Trophoblast cell (in vitro differentiated cells and primary cell): ENCODE measurements at regions not wholly inside any gene's neighbourhood (a gene's known extent, or its start where the extent isn't known, plus 50 kb on each side); places are given as distances from the start of the nearest gene placed in this dataset.

Experiments used
- DNase-seq, 2 donors: peaks; one replicate each; pipeline ENCODE4 v3.0.0-alpha.2; 2016
- H2AFZ ChIP-seq: 2 replicates; pipeline ENCODE4 v1.6.1; 2013; ENCODE audit warnings: low read length, moderate library complexity, mild to moderate bottlenecking; ENCODE audit not compliant: insufficient read depth, poor library complexity
- H2AK5ac ChIP-seq: 2 replicates; pipeline ENCODE4 v1.6.1; 2013; ENCODE audit warnings: mild to moderate bottlenecking, low read length
- H2BK120ac ChIP-seq: 2 replicates; pipeline ENCODE4 v1.6.1; 2013; ENCODE audit warnings: low read length, mild to moderate bottlenecking, moderate library complexity; ENCODE audit not compliant: insufficient read depth, poor library complexity
- H2BK12ac ChIP-seq: 2 replicates; pipeline ENCODE4 v1.6.1; 2013; ENCODE audit warnings: mild to moderate bottlenecking, low read length, moderate library complexity
- H2BK5ac ChIP-seq: 2 replicates; pipeline ENCODE4 v1.6.1; 2013; ENCODE audit warnings: low read length, low read depth, moderate library complexity, mild to moderate bottlenecking; ENCODE audit not compliant: poor library complexity
- H3K14ac ChIP-seq: 2 replicates; pipeline ENCODE4 v1.6.1; 2013; ENCODE audit warnings: mild to moderate bottlenecking, low read length
- H3K18ac ChIP-seq: 2 replicates; pipeline ENCODE4 v1.6.1; 2013; ENCODE audit warnings: mild to moderate bottlenecking, low read length
- H3K23ac ChIP-seq: 2 replicates; pipeline ENCODE4 v1.6.1; 2013; ENCODE audit warnings: low read length
- H3K27ac ChIP-seq: 2 replicates; pipeline ENCODE4 v1.5.1; 2013; ENCODE audit warnings: low read depth, mild to moderate bottlenecking, inconsistent platforms, low read length, moderate library complexity
- H3K27me3 ChIP-seq: 2 replicates; pipeline ENCODE4 v1.6.1; 2013; ENCODE audit warnings: inconsistent platforms, mild to moderate bottlenecking, low read length, moderate library complexity; ENCODE audit not compliant: insufficient read depth
- H3K36me3 ChIP-seq, 2 experiments: 1 replicate in 1 of 2; 2 replicates in 1 of 2; pipeline ENCODE4 v1.6.1; 2013; ENCODE audit warnings: low read length in 2 of 2, mild to moderate bottlenecking in 2 of 2, moderate library complexity in 1 of 2; ENCODE audit not compliant: insufficient read depth in 2 of 2, control insufficient read depth in 1 of 2
- H3K4ac ChIP-seq: 2 replicates; pipeline ENCODE4 v1.6.1; 2013; ENCODE audit warnings: low read depth, mild to moderate bottlenecking, low read length, moderate library complexity
- H3K4me1 ChIP-seq, 2 experiments: 1 replicate in 1 of 2; 2 replicates in 1 of 2; pipeline ENCODE4 v1.6.1; 2013; ENCODE audit warnings: low read length in 2 of 2, mild to moderate bottlenecking in 2 of 2, moderate library complexity in 1 of 2; ENCODE audit not compliant: insufficient read depth in 2 of 2, control insufficient read depth in 1 of 2
- H3K4me2 ChIP-seq: 2 replicates; pipeline ENCODE4 v1.6.1; 2013; ENCODE audit warnings: inconsistent platforms, mild to moderate bottlenecking, low read length, moderate library complexity
- H3K4me3 ChIP-seq: 2 replicates; pipeline ENCODE4 v1.5.1; 2013; ENCODE audit warnings: mild to moderate bottlenecking, low read depth, low read length, inconsistent platforms
- H3K79me1 ChIP-seq: one replicate; pipeline ENCODE4 v1.6.1; 2013; ENCODE audit warnings: low read length
- H3K79me2 ChIP-seq: 2 replicates; pipeline ENCODE4 v1.6.1; 2013; ENCODE audit warnings: low read length, mild to moderate bottlenecking; ENCODE audit not compliant: control insufficient read depth, insufficient read depth, poor library complexity
- H3K9ac ChIP-seq: 2 replicates; pipeline ENCODE4 v1.6.1; 2013; ENCODE audit warnings: mild to moderate bottlenecking, low read length
- H3K9me3 ChIP-seq: 2 replicates; pipeline ENCODE4 v1.6.1; 2013; ENCODE audit warnings: low read depth, mild to moderate bottlenecking, control low read depth, inconsistent platforms, low read length; ENCODE audit not compliant: insufficient read depth
- H4K12ac ChIP-seq: 2 replicates; pipeline ENCODE4 v1.6.1; 2013; ENCODE audit warnings: low read depth, mild to moderate bottlenecking, low read length, moderate library complexity
- H4K8ac ChIP-seq: 2 replicates; pipeline ENCODE4 v1.6.1; 2013; ENCODE audit warnings: low read depth, mild to moderate bottlenecking, low read length, moderate library complexity
- H4K91ac ChIP-seq: one replicate; pipeline ENCODE4 v1.6.1; 2013; ENCODE audit warnings: low read depth, mild to moderate bottlenecking, low read length, moderate library complexity
- WGBS: extraction: QIAGEN DNeasy Blood & Tissue Kit; methylation state at CpG from one replicate; pipeline ENCODE4 v1.1.7; 2013; ENCODE audit warnings: missing lambda C conversion rate; ENCODE audit not compliant: insufficient read length, insufficient coverage; ENCODE audit errors: extremely low coverage; 5-methylcytosine and 5-hydroxymethylcytosine counted together

DNA sequence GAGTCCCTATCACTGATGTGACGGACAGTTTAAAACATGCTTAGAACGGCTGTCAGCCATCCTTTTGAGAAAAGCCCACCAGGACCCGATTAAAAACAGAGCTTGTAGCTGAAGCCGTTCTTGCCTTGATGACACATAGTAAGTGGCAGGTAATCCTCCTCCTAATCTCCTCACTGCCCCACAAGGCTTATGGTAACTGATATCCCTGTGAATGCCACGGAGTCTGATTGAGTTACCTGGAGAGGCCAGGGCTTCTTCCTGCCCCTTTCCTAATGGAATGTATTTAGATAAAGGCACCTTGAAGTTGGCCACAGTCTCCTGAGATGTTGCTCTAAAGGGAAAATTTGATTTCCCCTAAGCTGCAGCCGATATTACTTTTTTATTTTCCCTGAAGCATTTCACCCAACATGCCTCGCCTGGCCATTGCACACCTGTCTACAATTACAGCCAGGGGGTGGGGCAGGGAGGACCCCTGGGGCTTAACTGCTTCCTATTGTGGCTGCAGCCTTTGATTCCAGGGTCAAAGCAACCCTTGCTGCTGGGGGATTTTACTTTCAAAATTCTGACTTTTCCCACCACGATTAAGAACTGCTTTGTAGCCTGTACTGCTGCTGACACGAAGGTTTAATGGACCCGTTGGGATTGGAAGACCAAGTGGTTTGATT lies 169.0 kb upstream of the GPR26 start:
- H3K4me1 ChIP-seq, result no peaks in the 10 kb centered on the region
- no peaks in the 10 kb centered on the region for H3K79me2 ChIP-seq
- H3K9me3 ChIP-seq, result peaks cover 2% of the 10 kb centered on the region
- H3K4me2 ChIP-seq, result no peak overlapping the region
- no peak overlapping the region for H3K4ac ChIP-seq
- no peak overlapping the region for H4K12ac ChIP-seq
- DNase-seq, result no peak
- no peak overlapping the region for H2AFZ ChIP-seq
- no peaks in the 10 kb centered on the region for H3K27me3 ChIP-seq
- no peak overlapping the region for H3K4me3 ChIP-seq
- H3K27ac ChIP-seq, result no peak overlapping the region
- no CpG with 5 or more reads among the region's 10 CpGs for WGBS
- no peak overlapping the region for H3K9ac ChIP-seq
- no peak overlapping the region for H3K14ac ChIP-seq
- no peaks in the 10 kb centered on the region for H3K36me3 ChIP-seq
- no peak overlapping the region for H4K8ac ChIP-seq
- no peaks in the 10 kb centered on the region for H3K79me1 ChIP-seq
- H2BK12ac ChIP-seq, result no peak overlapping the region
- H2AK5ac ChIP-seq, result no peak overlapping the region
- no peak overlapping the region for H2BK5ac ChIP-seq
- H2BK120ac ChIP-seq, result no peak overlapping the region
- H3K23ac ChIP-seq, result no peak overlapping the region
- no peak overlapping the region for H3K18ac ChIP-seq
- no peak overlapping the region for H4K91ac ChIP-seq

- Histone ChIP-seq H3K14ac (no peak overlapping the region), H2BK5ac (no peak overlapping the region), H3K36me3 (no peaks in the 10 kb centered on the region), H2AK5ac (no peak overlapping the region), H2BK12ac (no peak overlapping the region), H3K9ac (no peak overlapping the region), H3K4ac (no peak overlapping the region), H2BK120ac (no peak overlapping the region), H3K27me3 (no peaks in the 10 kb centered on the region), H3K4me3 (no peak overlapping the region), H3K4me1 (no peaks in the 10 kb centered on the region), H3K79me2 (no peaks in the 10 kb centered on the region), H3K23ac (no peak overlapping the region), H3K27ac (no peak overlapping the region), H4K12ac (no peak overlapping the region), H2AFZ (no peak overlapping the region), H3K79me1 (no peaks in the 10 kb centered on the region), H3K18ac (no peak overlapping the region), H4K91ac (no peak overlapping the region), H3K9me3 (peaks cover 2% of the 10 kb centered on the region), H4K8ac (no peak overlapping the region), H3K4me2 (no peak overlapping the region)
- no peak for DNase-seq
- WGBS, result no CpG with 5 or more reads among the region's 7 CpGs
Measured at GRCh38 chr10:123500110-123500509, 166.0 kb upstream of the GPR26 start.

DNA sequence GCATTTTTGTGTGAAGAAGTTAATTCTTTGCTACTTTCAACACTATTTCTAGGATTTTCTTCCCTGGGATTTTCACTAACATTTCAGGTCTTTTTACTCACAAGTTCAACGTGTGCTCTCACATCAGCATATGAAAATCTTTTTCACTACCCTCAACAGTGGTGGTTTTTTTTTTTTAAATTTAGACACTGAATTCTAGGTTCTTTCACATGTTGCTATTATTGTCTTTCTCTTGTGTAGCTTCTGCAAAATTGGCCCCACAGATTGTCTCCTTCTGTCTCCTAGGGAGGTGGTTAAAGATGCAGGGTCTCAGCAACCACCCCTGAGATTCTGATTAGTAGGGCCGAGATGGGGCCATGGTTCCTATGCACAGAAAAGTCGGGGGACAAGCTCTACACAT lies 165.0 kb upstream of the GPR26 start:
- Histone ChIP-seq H3K27ac (no peak overlapping the region), H3K4ac (no peak overlapping the region), H3K4me1 (no peaks in the 10 kb centered on the region), H3K14ac (no peak overlapping the region), H3K9ac (no peak overlapping the region), H3K36me3 (no peaks in the 10 kb centered on the region), H4K91ac (no peak overlapping the region), H2AFZ (no peak overlapping the region), H4K8ac (no peak overlapping the region), H3K9me3 (peaks cover 2% of the 10 kb centered on the region), H3K23ac (no peak overlapping the region), H2AK5ac (no peak overlapping the region), H2BK12ac (no peak overlapping the region), H3K4me3 (no peak overlapping the region), H3K79me1 (no peaks in the 10 kb centered on the region), H3K18ac (no peak overlapping the region), H3K79me2 (no peaks in the 10 kb centered on the region), H4K12ac (no peak overlapping the region), H3K4me2 (no peak overlapping the region), H2BK120ac (no peak overlapping the region), H2BK5ac (no peak overlapping the region), H3K27me3 (no peaks in the 10 kb centered on the region)
- DNase-seq, result no peak
- WGBS, result no CpG with 5 or more reads among the region's 3 CpGs

GRCh38 chr10:123502983-123503382 lies 163.2 kb upstream of the GPR26 start:
- Histone ChIP-seq H4K8ac (no peak overlapping the region), H2BK5ac (no peak overlapping the region), H3K4ac (no peak overlapping the region), H3K4me1 (no peaks in the 10 kb centered on the region), H2AFZ (no peak overlapping the region), H4K91ac (no peak overlapping the region), H3K79me1 (no peaks in the 10 kb centered on the region), H2BK12ac (no peak overlapping the region), H3K9ac (no peak overlapping the region), H3K27me3 (no peaks in the 10 kb centered on the region), H3K36me3 (no peaks in the 10 kb centered on the region), H2BK120ac (no peak overlapping the region), H2AK5ac (no peak overlapping the region), H3K14ac (no peak overlapping the region), H3K79me2 (no peaks in the 10 kb centered on the region), H4K12ac (no peak overlapping the region), H3K27ac (no peak overlapping the region), H3K4me3 (no peak overlapping the region), H3K23ac (no peak overlapping the region), H3K18ac (no peak overlapping the region), H3K4me2 (no peak overlapping the region), H3K9me3 (peaks cover 2% of the 10 kb centered on the region)
- DNase-seq, result no peak
- WGBS, result no CpG with 5 or more reads among the region's 1 CpG
